ENCODE measurements at regions not wholly inside any gene's neighbourhood (a gene's known extent, or its start where the extent isn't known, plus 50 kb on each side); places are given as distances from the start of the nearest gene placed in this dataset.
"Not testable (repeated sequence)": the region's sequence is repeated elsewhere in the genome, so short reads cannot be mapped to it uniquely, and the experiment has no call there.

GRCh38 chr2:111559814-111560213 lies 324.2 kb downstream of the ANAPC1 start:
- intact Hi-C loops (cut with DNase I, micrococcal nuclease); POLR2A ChIA-PET; CTCF ChIA-PET; H3K36me3 ChIP-seq (ENCODE audit: insufficient read depth, low read length); H3K9me3 ChIP-seq (ENCODE audit: control insufficient read depth in 1 of 2, insufficient read depth in 1 of 2, low read length in 2 of 2); H3K9me3 Mint-ChIP-seq; H3K27me3 Mint-ChIP-seq; H3K27ac ChIP-seq (ENCODE audit: low read depth in 1 of 2, low read length in 2 of 2); ATAC-seq (ENCODE audit: poor library complexity); H3K4me3 ChIP-seq (ENCODE audit: low read length); H3K4me1 Mint-ChIP-seq (ENCODE audit: low read depth); H3K4me1 ChIP-seq (ENCODE audit: insufficient read depth, low read length); H3K27me3 ChIP-seq (ENCODE audit: control insufficient read depth in 1 of 2, insufficient read depth in 2 of 2, low read length in 2 of 2); H3K27ac Mint-ChIP-seq; H3K36me3 Mint-ChIP-seq (ENCODE audit: low read depth); H3K4me3 Mint-ChIP-seq; DNase-seq: not testable (repeated sequence)

DNA sequence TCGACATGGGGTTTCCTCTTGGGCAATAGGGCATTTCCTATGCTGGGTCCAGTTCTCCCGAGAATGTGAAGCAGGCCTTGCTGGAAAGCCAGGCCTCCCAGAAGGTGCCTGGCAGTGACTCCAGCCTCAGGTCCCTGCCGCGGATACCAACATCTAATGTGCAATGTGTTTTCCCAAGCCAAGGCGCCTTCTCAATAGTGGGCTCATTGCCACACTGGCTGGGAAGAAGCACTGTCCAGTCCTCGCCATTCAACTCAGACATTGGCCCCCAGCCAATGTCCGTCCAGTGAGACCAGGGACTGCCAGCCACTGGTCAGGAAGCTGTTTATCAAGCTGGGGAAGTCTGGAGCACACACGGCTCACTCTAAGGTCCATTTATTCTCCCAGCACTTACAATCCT lies 317.9 kb downstream of the ANAPC1 start:
- H3K4me1 ChIP-seq (ENCODE audit: insufficient read depth, low read length); ATAC-seq (ENCODE audit: poor library complexity); CTCF ChIA-PET; H3K4me3 Mint-ChIP-seq; H3K9me3 Mint-ChIP-seq; H3K27me3 Mint-ChIP-seq; H3K36me3 Mint-ChIP-seq (ENCODE audit: low read depth); POLR2A ChIA-PET; H3K27ac ChIP-seq (ENCODE audit: low read depth in 1 of 2, low read length in 2 of 2); H3K27ac Mint-ChIP-seq; H3K27me3 ChIP-seq (ENCODE audit: control insufficient read depth in 1 of 2, insufficient read depth in 2 of 2, low read length in 2 of 2); H3K4me3 ChIP-seq (ENCODE audit: low read length); H3K4me1 Mint-ChIP-seq (ENCODE audit: low read depth); intact Hi-C loops (cut with DNase I, micrococcal nuclease); H3K36me3 ChIP-seq (ENCODE audit: insufficient read depth, low read length); DNase-seq; H3K9me3 ChIP-seq (ENCODE audit: control insufficient read depth in 1 of 2, insufficient read depth in 1 of 2, low read length in 2 of 2): not testable (repeated sequence)

DNA sequence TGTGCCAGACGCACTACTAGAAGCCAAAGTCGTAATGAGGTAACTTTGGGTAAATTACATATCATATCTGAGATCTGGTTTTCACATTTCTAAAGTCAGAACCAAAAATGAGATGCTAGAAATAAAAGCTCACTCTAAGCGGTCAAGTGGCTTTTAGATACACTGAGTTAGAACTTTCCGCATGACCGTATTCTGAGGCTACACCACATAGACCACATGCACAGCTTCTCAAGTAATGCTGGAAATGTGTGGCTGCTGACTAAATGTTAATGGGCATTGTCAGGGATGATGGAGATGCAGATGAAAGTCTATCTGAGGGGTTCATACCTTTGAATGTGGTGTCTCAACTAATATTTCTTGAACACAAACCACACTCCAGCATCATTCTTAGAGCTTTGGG lies 316.8 kb downstream of the ANAPC1 start:
- DNase-seq; intact Hi-C loops (cut with DNase I, micrococcal nuclease); H3K27me3 Mint-ChIP-seq; H3K36me3 Mint-ChIP-seq (ENCODE audit: low read depth); H3K4me3 Mint-ChIP-seq; H3K9me3 Mint-ChIP-seq; POLR2A ChIA-PET; ATAC-seq (ENCODE audit: poor library complexity); H3K4me1 Mint-ChIP-seq (ENCODE audit: low read depth); H3K27ac ChIP-seq (ENCODE audit: low read depth in 1 of 2, low read length in 2 of 2); H3K27ac Mint-ChIP-seq; H3K27me3 ChIP-seq (ENCODE audit: control insufficient read depth in 1 of 2, insufficient read depth in 2 of 2, low read length in 2 of 2); H3K4me3 ChIP-seq (ENCODE audit: low read length); H3K36me3 ChIP-seq (ENCODE audit: insufficient read depth, low read length); CTCF ChIA-PET; H3K4me1 ChIP-seq (ENCODE audit: insufficient read depth, low read length); H3K9me3 ChIP-seq (ENCODE audit: control insufficient read depth in 1 of 2, insufficient read depth in 1 of 2, low read length in 2 of 2): not testable (repeated sequence)

GRCh38 chr2:111569356-111570199 lies 314.4 kb downstream of the ANAPC1 start:
- DNase-seq; H3K27ac Mint-ChIP-seq; H3K36me3 Mint-ChIP-seq (ENCODE audit: low read depth); H3K36me3 ChIP-seq (ENCODE audit: insufficient read depth, low read length); H3K9me3 ChIP-seq (ENCODE audit: control insufficient read depth in 1 of 2, insufficient read depth in 1 of 2, low read length in 2 of 2); intact Hi-C loops (cut with DNase I, micrococcal nuclease); H3K27me3 Mint-ChIP-seq; ATAC-seq (ENCODE audit: poor library complexity); H3K4me3 ChIP-seq (ENCODE audit: low read length); H3K9me3 Mint-ChIP-seq; POLR2A ChIA-PET; H3K27me3 ChIP-seq (ENCODE audit: control insufficient read depth in 1 of 2, insufficient read depth in 2 of 2, low read length in 2 of 2); CTCF ChIA-PET; H3K27ac ChIP-seq (ENCODE audit: low read depth in 1 of 2, low read length in 2 of 2); H3K4me1 Mint-ChIP-seq (ENCODE audit: low read depth); H3K4me1 ChIP-seq (ENCODE audit: insufficient read depth, low read length); H3K4me3 Mint-ChIP-seq: not testable (repeated sequence)

GRCh38 chr2:111570300-111571114 lies 313.5 kb downstream of the ANAPC1 start:
- H3K9me3 ChIP-seq (ENCODE audit: control insufficient read depth in 1 of 2, insufficient read depth in 1 of 2, low read length in 2 of 2); H3K36me3 ChIP-seq (ENCODE audit: insufficient read depth, low read length); H3K9me3 Mint-ChIP-seq; H3K27me3 Mint-ChIP-seq; H3K36me3 Mint-ChIP-seq (ENCODE audit: low read depth); H3K4me3 ChIP-seq (ENCODE audit: low read length); H3K27ac ChIP-seq (ENCODE audit: low read depth in 1 of 2, low read length in 2 of 2); ATAC-seq (ENCODE audit: poor library complexity); DNase-seq; H3K4me3 Mint-ChIP-seq; POLR2A ChIA-PET; H3K27ac Mint-ChIP-seq; H3K4me1 ChIP-seq (ENCODE audit: insufficient read depth, low read length); intact Hi-C loops (cut with DNase I, micrococcal nuclease); H3K4me1 Mint-ChIP-seq (ENCODE audit: low read depth); CTCF ChIA-PET; H3K27me3 ChIP-seq (ENCODE audit: control insufficient read depth in 1 of 2, insufficient read depth in 2 of 2, low read length in 2 of 2): not testable (repeated sequence)

DNA sequence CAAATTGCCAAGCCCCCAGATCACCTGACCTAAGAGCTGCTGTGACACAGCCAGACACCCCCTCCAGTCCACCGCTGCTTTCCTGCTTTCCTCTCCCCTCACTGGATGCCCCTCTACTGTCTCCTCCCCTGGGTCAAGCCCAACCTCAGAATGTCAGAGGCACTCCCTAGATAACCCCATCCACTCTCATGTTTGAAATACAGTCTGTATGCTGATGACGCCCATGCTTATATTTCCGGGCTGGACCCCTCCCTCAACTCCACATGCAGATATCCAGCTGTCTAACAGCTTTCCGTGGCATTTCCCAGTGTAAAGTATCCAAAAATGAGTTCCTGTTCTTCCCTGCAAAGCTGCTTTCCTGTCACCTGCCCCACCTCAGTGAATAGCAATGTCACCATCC lies 309.2 kb downstream of the ANAPC1 start:
- H3K27me3 Mint-ChIP-seq; H3K4me1 ChIP-seq (ENCODE audit: insufficient read depth, low read length); DNase-seq; intact Hi-C loops (cut with DNase I, micrococcal nuclease); POLR2A ChIA-PET; H3K4me3 ChIP-seq (ENCODE audit: low read length); H3K36me3 Mint-ChIP-seq (ENCODE audit: low read depth); H3K4me1 Mint-ChIP-seq (ENCODE audit: low read depth); ATAC-seq (ENCODE audit: poor library complexity); H3K36me3 ChIP-seq (ENCODE audit: insufficient read depth, low read length); H3K9me3 Mint-ChIP-seq; H3K9me3 ChIP-seq (ENCODE audit: control insufficient read depth in 1 of 2, insufficient read depth in 1 of 2, low read length in 2 of 2); CTCF ChIA-PET; H3K27ac ChIP-seq (ENCODE audit: low read depth in 1 of 2, low read length in 2 of 2); H3K27ac Mint-ChIP-seq; H3K27me3 ChIP-seq (ENCODE audit: control insufficient read depth in 1 of 2, insufficient read depth in 2 of 2, low read length in 2 of 2); H3K4me3 Mint-ChIP-seq: not testable (repeated sequence)
